ENCODE measurements at regions not wholly inside any gene's neighbourhood (a gene's known extent, or its start where the extent isn't known, plus 50 kb on each side); places are given as distances from the start of the nearest gene placed in this dataset.

GRCh38 chr1:199862047-199862446 is 165.5 kb upstream of the NR5A2 start:
- no peak overlapping the region for H2AK5ac ChIP-seq (ENCODE audit: low read depth, low read length)
- H2BK12ac ChIP-seq (ENCODE audit: low read length) = no peak overlapping the region
- no peak overlapping the region for H3K4ac ChIP-seq (ENCODE audit: low read length)
- no peaks in the 10 kb centered on the region for H3K27me3 ChIP-seq (ENCODE audit: control insufficient read depth in 3 of 3, insufficient read depth in 3 of 3, low read depth in 1 of 3, low read length in 3 of 3)
- no peak overlapping the region for H2BK5ac ChIP-seq (ENCODE audit: low read length)
- no peak overlapping the region for H3K9ac ChIP-seq (ENCODE audit: low read depth, low read length, poor library complexity)
- no peak overlapping the region for H2BK120ac ChIP-seq (ENCODE audit: low read depth, low read length)
- WGBS, 2 donors (ENCODE audit: extremely low coverage in 2 of 2, insufficient read length in 2 of 2, insufficient replicate concordance in 1 of 2) = no CpG with 5 or more reads among the region's 2 CpGs
- no peak overlapping the region for H3K14ac ChIP-seq (ENCODE audit: low read length)
- H3K4me3 ChIP-seq (ENCODE audit: low read length in 2 of 2) = no peak overlapping the region
- no peaks in the 10 kb centered on the region for H3K36me3 ChIP-seq (replicated peaks in 1 of 2; ENCODE audit: control insufficient read depth in 2 of 2, insufficient read depth in 2 of 2, low read length in 2 of 2)
- H3K9me3 ChIP-seq (replicated peaks in 1 of 2; ENCODE audit: control insufficient read depth in 2 of 2, insufficient read depth in 1 of 2, low read depth in 1 of 2, low read length in 2 of 2) = no peaks in the 10 kb centered on the region
- peaks cover 1 to 2% of the 10 kb centered on the region in 2 donors for H3K4me1 ChIP-seq (ENCODE audit: control insufficient read depth in 2 of 2, insufficient read depth in 1 of 2, low read depth in 1 of 2, low read length in 2 of 2)
- no peak overlapping the region for H3K23ac ChIP-seq (ENCODE audit: low read depth, low read length, poor library complexity)
- H4K91ac ChIP-seq (ENCODE audit: low read depth, low read length, poor library complexity) = no peak overlapping the region
- no peak overlapping the region for H2AFZ ChIP-seq (ENCODE audit: low read length)
- no peak overlapping the region for H3K27ac ChIP-seq (replicated peaks; ENCODE audit: low read length)
- no peak overlapping the region for H3K4me2 ChIP-seq (ENCODE audit: insufficient read depth, low read length, poor library complexity, severe bottlenecking)
- no peak for DNase-seq (ENCODE audit: low spot score)
- no peak overlapping the region for H3K18ac ChIP-seq (ENCODE audit: low read length)
- no peak overlapping the region for H2BK15ac ChIP-seq (ENCODE audit: low read length)
- H3K79me1 ChIP-seq (ENCODE audit: low read depth, low read length) = no peaks in the 10 kb centered on the region
- no peak overlapping the region for H4K8ac ChIP-seq (ENCODE audit: low read depth, low read length)

GRCh38 chr1:199866210-199866617 is 161.3 kb upstream of the NR5A2 start:
- Histone ChIP-seq H2BK120ac (ENCODE audit: low read depth, low read length) (no peak overlapping the region), H3K36me3 (replicated peaks in 1 of 2; ENCODE audit: control insufficient read depth in 2 of 2, insufficient read depth in 2 of 2, low read length in 2 of 2) (no peaks in the 10 kb centered on the region), H3K18ac (ENCODE audit: low read length) (no peak overlapping the region), H4K91ac (ENCODE audit: low read depth, low read length, poor library complexity) (no peak overlapping the region), H3K27me3 (ENCODE audit: control insufficient read depth in 3 of 3, insufficient read depth in 3 of 3, low read depth in 1 of 3, low read length in 3 of 3) (no peaks in the 10 kb centered on the region), H3K4me1 (ENCODE audit: control insufficient read depth in 2 of 2, insufficient read depth in 1 of 2, low read depth in 1 of 2, low read length in 2 of 2) (peaks cover 0 to 1% of the 10 kb centered on the region in 2 donors), H3K4me3 (ENCODE audit: low read length in 2 of 2) (no peak overlapping the region), H3K14ac (ENCODE audit: low read length) (no peak overlapping the region), H2BK15ac (ENCODE audit: low read length) (no peak overlapping the region), H2AFZ (ENCODE audit: low read length) (peak overlapping the region; percentile 77), H2BK5ac (ENCODE audit: low read length) (no peak overlapping the region), H3K9ac (ENCODE audit: low read depth, low read length, poor library complexity) (no peak overlapping the region), H3K4ac (ENCODE audit: low read length) (no peak overlapping the region), H3K79me1 (ENCODE audit: low read depth, low read length) (no peaks in the 10 kb centered on the region), H2AK5ac (ENCODE audit: low read depth, low read length) (no peak overlapping the region), H3K9me3 (replicated peaks in 1 of 2; ENCODE audit: control insufficient read depth in 2 of 2, insufficient read depth in 1 of 2, low read depth in 1 of 2, low read length in 2 of 2) (no peaks in the 10 kb centered on the region), H3K4me2 (ENCODE audit: insufficient read depth, low read length, poor library complexity, severe bottlenecking) (no peak overlapping the region), H3K23ac (ENCODE audit: low read depth, low read length, poor library complexity) (no peak overlapping the region), H2BK12ac (ENCODE audit: low read length) (no peak overlapping the region), H4K8ac (ENCODE audit: low read depth, low read length) (no peak overlapping the region), H3K27ac (replicated peaks; ENCODE audit: low read length) (no peak overlapping the region)
- no CpG with 5 or more reads among the region's 5 CpGs for WGBS, 2 donors (ENCODE audit: extremely low coverage in 2 of 2, insufficient read length in 2 of 2, insufficient replicate concordance in 1 of 2)
- no peak for DNase-seq (ENCODE audit: low spot score)

- Histone ChIP-seq H3K27me3 (ENCODE audit: control insufficient read depth in 3 of 3, insufficient read depth in 3 of 3, low read depth in 1 of 3, low read length in 3 of 3) (no peaks in the 10 kb centered on the region), H3K18ac (ENCODE audit: low read length) (no peak overlapping the region), H3K9me3 (replicated peaks in 1 of 2; ENCODE audit: control insufficient read depth in 2 of 2, insufficient read depth in 1 of 2, low read depth in 1 of 2, low read length in 2 of 2) (no peaks in the 10 kb centered on the region), H4K91ac (ENCODE audit: low read depth, low read length, poor library complexity) (no peak overlapping the region), H3K36me3 (replicated peaks in 1 of 2; ENCODE audit: control insufficient read depth in 2 of 2, insufficient read depth in 2 of 2, low read length in 2 of 2) (no peaks in the 10 kb centered on the region), H2AFZ (ENCODE audit: low read length) (peak overlapping the region; percentile 13), H2BK5ac (ENCODE audit: low read length) (no peak overlapping the region), H2BK12ac (ENCODE audit: low read length) (no peak overlapping the region), H2AK5ac (ENCODE audit: low read depth, low read length) (no peak overlapping the region), H3K14ac (ENCODE audit: low read length) (no peak overlapping the region), H3K23ac (ENCODE audit: low read depth, low read length, poor library complexity) (no peak overlapping the region), H3K9ac (ENCODE audit: low read depth, low read length, poor library complexity) (no peak overlapping the region), H3K4me1 (ENCODE audit: control insufficient read depth in 2 of 2, insufficient read depth in 1 of 2, low read depth in 1 of 2, low read length in 2 of 2) (peaks cover 0 to 1% of the 10 kb centered on the region in 2 donors), H3K4me2 (ENCODE audit: insufficient read depth, low read length, poor library complexity, severe bottlenecking) (no peak overlapping the region), H2BK120ac (ENCODE audit: low read depth, low read length) (no peak overlapping the region), H3K4me3 (ENCODE audit: low read length in 2 of 2) (no peak overlapping the region), H4K8ac (ENCODE audit: low read depth, low read length) (no peak overlapping the region), H3K79me1 (ENCODE audit: low read depth, low read length) (no peaks in the 10 kb centered on the region), H3K27ac (replicated peaks; ENCODE audit: low read length) (no peak overlapping the region), H3K4ac (ENCODE audit: low read length) (no peak overlapping the region), H2BK15ac (ENCODE audit: low read length) (no peak overlapping the region)
- DNase-seq (ENCODE audit: low spot score) = no peak
- no CpG with 5 or more reads among the region's 3 CpGs for WGBS, 2 donors (ENCODE audit: extremely low coverage in 2 of 2, insufficient read length in 2 of 2, insufficient replicate concordance in 1 of 2)
These were observed 159.9 kb upstream of the NR5A2 start for GRCh38 chr1:199867601-199868000.

GRCh38 chr1:199868777-199869176 is 158.7 kb upstream of the NR5A2 start:
- no CpG with 5 or more reads among the region's 3 CpGs for WGBS, 2 donors (ENCODE audit: extremely low coverage in 2 of 2, insufficient read length in 2 of 2, insufficient replicate concordance in 1 of 2)
- Histone ChIP-seq H3K4me2 (ENCODE audit: insufficient read depth, low read length, poor library complexity, severe bottlenecking) (no peak overlapping the region), H2BK120ac (ENCODE audit: low read depth, low read length) (no peak overlapping the region)

More at GRCh38 chr1:199868777-199869176, 158.7 kb upstream of the NR5A2 start:
- H3K23ac ChIP-seq (ENCODE audit: low read depth, low read length, poor library complexity) = no peak overlapping the region
- H3K4ac ChIP-seq (ENCODE audit: low read length) = no peak overlapping the region
- H3K4me3 ChIP-seq (ENCODE audit: low read length in 2 of 2) = no peak overlapping the region
- H3K79me1 ChIP-seq (ENCODE audit: low read depth, low read length) = no peaks in the 10 kb centered on the region
- H2AK5ac ChIP-seq (ENCODE audit: low read depth, low read length) = no peak overlapping the region
- H2AFZ ChIP-seq (ENCODE audit: low read length) = no peak overlapping the region
- no peak for DNase-seq (ENCODE audit: low spot score)
- H3K9ac ChIP-seq (ENCODE audit: low read depth, low read length, poor library complexity) = no peak overlapping the region
- H3K4me1 ChIP-seq (ENCODE audit: control insufficient read depth in 2 of 2, insufficient read depth in 1 of 2, low read depth in 1 of 2, low read length in 2 of 2) = peaks cover 0 to 3% of the 10 kb centered on the region in 2 donors
- H4K91ac ChIP-seq (ENCODE audit: low read depth, low read length, poor library complexity) = no peak overlapping the region
- H3K14ac ChIP-seq (ENCODE audit: low read length) = no peak overlapping the region
- H3K27me3 ChIP-seq (ENCODE audit: control insufficient read depth in 3 of 3, insufficient read depth in 3 of 3, low read depth in 1 of 3, low read length in 3 of 3) = no peaks in the 10 kb centered on the region
- no peaks in the 10 kb centered on the region for H3K9me3 ChIP-seq (replicated peaks in 1 of 2; ENCODE audit: control insufficient read depth in 2 of 2, insufficient read depth in 1 of 2, low read depth in 1 of 2, low read length in 2 of 2)
- H3K18ac ChIP-seq (ENCODE audit: low read length) = no peak overlapping the region
- H2BK5ac ChIP-seq (ENCODE audit: low read length) = no peak overlapping the region
- no peaks in the 10 kb centered on the region for H3K36me3 ChIP-seq (replicated peaks in 1 of 2; ENCODE audit: control insufficient read depth in 2 of 2, insufficient read depth in 2 of 2, low read length in 2 of 2)
- no peak overlapping the region for H3K27ac ChIP-seq (replicated peaks; ENCODE audit: low read length)
- no peak overlapping the region for H4K8ac ChIP-seq (ENCODE audit: low read depth, low read length)
- no peak overlapping the region for H2BK15ac ChIP-seq (ENCODE audit: low read length)
- H2BK12ac ChIP-seq (ENCODE audit: low read length) = no peak overlapping the region
